GM18519 (cell line): ENCODE measurements at regions not wholly inside any gene's neighbourhood (a gene's known extent, or its start where the extent isn't known, plus 50 kb on each side); places are given as distances from the start of the nearest gene placed in this dataset.

ENCODE experiments used
- ATAC-seq: cut with Tn5 transposase; IDR thresholded peaks from one replicate; pipeline ENCODE4 v1.9.1; 2021; ENCODE audit warnings: mild to moderate bottlenecking, moderate library complexity; ENCODE audit not compliant: unreplicated experiment, low FRiP score

DNA sequence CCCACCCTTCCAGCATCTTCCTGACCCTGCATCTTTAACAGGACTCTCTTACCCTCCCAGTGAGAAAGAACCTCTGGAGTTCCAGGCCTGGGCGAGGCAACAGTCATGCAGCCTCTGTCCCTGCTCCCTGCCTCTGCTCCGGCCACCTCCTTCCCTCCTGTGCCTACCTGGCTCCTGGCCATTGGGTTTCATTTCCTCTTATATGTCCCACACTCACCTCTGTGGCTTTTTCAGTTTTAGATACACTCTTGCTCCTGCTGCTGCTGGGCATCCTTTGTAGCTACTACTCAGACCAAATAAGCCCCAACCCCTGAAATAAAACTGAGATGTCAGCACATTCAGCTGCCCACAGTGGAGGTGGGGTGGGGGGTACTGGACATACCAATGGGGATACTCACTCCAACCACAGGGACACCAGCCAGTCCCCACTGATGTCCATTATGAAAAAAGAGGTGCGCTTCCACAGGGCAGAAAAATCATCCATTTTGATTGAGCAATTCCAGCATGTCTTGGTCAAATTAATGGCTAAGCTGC lies 99.1 kb upstream of the NRXN3 start:
- ATAC-seq: no peak

DNA sequence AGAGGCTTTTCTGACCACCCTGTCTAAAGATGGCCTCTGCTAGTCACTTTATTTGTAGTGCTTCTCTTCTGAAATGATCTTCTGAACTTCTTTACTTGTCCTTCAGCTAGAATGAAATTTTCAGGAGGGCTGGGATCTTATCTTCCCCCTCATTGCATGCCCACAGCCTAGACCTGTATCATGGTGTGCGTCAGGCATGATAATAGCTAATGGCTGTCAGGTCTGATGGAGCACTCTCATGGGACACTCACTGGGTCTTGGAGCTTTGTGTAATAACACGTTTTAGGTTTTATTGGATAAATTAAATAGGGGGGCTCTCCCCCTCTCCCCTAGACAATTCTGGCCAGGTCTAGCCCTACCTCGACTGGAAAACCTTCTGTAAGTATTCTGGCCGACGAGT lies 97.1 kb upstream of the NRXN3 start:
- ATAC-seq: no peak

DNA sequence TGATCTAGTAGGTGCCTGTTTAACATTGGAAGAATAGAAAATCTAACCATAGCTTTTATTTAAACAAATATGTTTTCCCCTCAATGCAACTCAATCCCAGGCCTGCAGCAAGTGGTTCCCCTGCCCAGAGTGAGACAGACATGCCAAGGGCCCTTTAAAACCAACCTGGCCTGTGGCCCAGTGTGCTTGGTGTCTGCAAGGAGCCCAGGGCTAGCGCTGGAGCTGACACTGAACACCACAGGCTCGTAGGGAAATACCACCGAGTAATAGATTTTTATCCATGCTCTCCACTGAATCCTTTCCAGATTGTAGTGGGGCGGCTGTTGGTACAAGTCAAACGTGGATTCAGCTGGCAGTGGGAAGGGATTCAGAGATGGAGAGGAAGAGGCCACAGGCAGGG lies 95.6 kb upstream of the NRXN3 start:
- ATAC-seq: no peak

GRCh38 chr14:78075033-78075432 lies 95.1 kb upstream of the NRXN3 start:
- ATAC-seq: no peak

DNA sequence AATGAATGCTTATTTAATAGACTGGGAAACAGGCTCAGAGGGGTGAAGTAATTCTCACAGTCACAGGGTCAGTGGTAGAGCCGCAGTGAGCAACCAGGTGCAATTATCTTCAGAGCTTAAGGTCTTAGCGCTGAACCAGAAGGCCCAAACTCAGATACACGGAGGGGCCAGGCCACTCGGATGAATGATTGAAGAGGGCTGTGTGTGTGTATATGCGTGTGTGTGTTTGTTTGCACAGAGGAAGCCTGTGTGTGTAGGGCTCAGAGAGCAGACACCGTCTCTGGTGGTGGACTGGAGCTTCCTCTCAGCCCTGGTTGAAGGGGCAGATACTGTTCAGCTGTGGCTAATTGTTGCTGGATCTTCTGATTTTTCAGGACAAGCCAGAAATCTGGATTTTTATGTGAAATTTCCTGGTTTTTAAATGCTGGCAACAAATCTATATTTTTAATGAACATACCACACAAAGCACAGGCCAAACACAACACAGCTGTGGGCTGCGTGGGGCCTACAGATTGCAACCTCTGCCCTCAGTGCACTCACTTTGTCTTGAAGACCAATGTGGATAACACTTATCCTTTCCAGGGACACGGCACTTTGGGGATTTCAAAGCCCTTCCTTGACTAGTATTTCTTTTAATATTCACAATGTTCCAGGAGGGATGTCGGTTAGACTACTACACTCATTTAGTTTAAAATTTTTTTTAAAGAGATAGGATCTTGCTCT lies 94.5 kb upstream of the NRXN3 start:
- no peak for ATAC-seq

GRCh38 chr14:78081245-78081644 lies 88.9 kb upstream of the NRXN3 start:
- ATAC-seq: no peak

- no peak for ATAC-seq
Observed at GRCh38 chr14:78083837-78084236, 86.3 kb upstream of the NRXN3 start.

DNA sequence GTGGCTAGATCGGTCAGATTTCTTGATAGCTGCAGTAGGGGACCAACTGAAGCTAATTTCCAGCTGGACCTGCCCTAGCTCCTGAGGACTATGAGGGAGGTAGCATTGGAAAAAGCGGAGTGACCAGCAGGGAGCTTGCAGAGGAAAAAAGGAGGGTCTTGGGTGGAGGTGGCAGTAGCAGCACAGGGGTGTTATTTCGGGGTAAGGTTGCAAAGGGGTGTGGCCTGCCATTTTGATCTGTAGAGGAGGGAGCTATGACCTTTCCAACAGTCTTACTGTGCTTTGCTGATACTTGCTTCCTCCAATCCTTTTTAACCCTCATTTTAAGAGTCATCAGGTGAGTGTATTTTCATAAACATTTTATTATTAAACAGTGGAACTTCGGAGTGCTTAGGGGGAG lies 83.8 kb upstream of the NRXN3 start:
- ATAC-seq: no peak

- no peak for ATAC-seq
Observed at GRCh38 chr14:78088916-78089315, 81.3 kb upstream of the NRXN3 start.

GRCh38 chr14:78090864-78091263 lies 79.3 kb upstream of the NRXN3 start:
- no peak for ATAC-seq

GRCh38 chr14:78091361-78091760 lies 78.8 kb upstream of the NRXN3 start:
- no peak for ATAC-seq

- ATAC-seq: no peak
Observed at GRCh38 chr14:78092040-78092439, 78.1 kb upstream of the NRXN3 start.

GRCh38 chr14:78103271-78103670 lies 66.9 kb upstream of the NRXN3 start:
- no peak for ATAC-seq

DNA sequence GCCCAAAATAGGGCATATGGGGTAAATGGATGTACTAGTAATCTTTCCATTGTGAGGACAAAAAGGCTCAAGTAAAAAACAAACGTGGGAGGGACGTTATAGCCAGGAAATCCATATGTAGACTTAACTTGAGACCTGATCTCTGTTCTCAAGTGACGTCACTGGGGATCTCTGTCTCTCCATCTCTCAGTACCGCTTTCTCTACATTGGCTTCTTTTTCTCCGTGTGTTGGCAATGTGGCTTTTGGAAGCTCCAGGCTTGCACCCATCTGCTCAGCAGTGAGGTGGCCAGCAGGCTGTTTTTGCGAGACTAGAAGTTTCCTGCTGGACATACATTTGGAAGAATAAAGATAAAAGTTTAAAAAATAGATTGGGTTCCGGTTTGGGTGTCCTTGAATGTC lies 66.0 kb upstream of the NRXN3 start:
- no peak for ATAC-seq

DNA sequence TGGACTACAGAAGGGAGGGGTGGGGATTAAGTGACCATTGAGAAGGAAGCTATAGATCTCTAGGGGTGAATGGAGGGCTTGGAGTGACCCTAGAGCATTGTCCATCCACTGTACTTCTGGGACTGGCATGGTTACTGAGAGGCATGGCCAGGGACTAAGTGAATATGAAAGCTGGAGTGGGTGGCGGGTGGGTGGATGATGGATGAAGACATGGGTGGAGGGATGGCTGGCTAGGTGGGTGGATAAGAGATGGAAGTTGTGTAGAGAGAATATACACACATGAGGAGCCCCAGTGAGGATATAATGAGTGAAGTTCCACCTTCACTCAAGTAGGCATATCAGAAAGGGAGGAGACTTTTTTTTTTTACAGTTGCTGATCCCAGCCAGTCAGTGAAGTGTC lies 65.5 kb upstream of the NRXN3 start:
- no peak for ATAC-seq

- no peak for ATAC-seq
Observed at GRCh38 chr14:78106381-78106780, 63.8 kb upstream of the NRXN3 start.

- no peak for ATAC-seq
Observed at GRCh38 chr14:78107166-78107565, 63.0 kb upstream of the NRXN3 start.

DNA sequence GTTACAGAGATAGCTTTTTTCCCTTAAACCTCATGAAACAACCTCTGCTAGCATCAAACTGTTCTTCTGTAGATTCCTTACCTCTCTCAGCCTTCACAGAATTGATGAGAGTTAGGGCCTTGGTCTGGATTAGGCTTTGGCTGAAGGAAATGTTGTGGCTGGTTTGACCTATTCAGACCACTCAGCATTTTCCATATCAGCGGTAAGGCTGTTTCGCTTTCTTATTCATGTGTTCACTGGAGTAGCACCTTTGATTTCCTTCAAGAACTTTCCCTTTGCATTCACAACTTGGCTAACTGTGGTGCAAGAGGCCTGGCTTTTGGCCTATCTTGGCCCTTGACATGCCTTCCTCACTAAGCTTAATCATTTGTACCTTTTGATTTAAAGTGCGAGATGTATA lies 50.7 kb upstream of the NRXN3 start:
- ATAC-seq: no peak
